K562 (cell line): ENCODE measurements at regions not wholly inside any gene's neighbourhood (a gene's known extent, or its start where the extent isn't known, plus 50 kb on each side); places are given as distances from the start of the nearest gene placed in this dataset.
"Not testable (repeated sequence)": the region's sequence is repeated elsewhere in the genome, so short reads cannot be mapped to it uniquely, and the experiment has no call there.

Source experiments
- EZH2 ChIP-seq: IDR thresholded peaks from 2 replicates; pipeline ENCODE4 v1.6.1; 2012; ENCODE audit warnings: low read depth, mild to moderate bottlenecking, inconsistent platforms, low read length, borderline replicate concordance
- MAFF ChIP-seq: IDR thresholded peaks from 2 replicates; pipeline ENCODE4 v1.6.1; 2012; ENCODE audit warnings: low read length, improper control_type of control experiment
- TF ChIP-seq, protein P1 (sequence below), 3 experiments: IDR thresholded peaks in 2 of 3; conservative IDR thresholded peaks in 1 of 3; 2 replicates each; pipeline ENCODE4 v1.5.1; 2011 to 2012; ENCODE audit warnings: low read length in 3 of 3, mild to moderate bottlenecking in 3 of 3, control low read depth in 2 of 3, improper control_type of control experiment in 1 of 3, inconsistent platforms in 1 of 3, low read depth in 1 of 3, mixed read lengths in 1 of 3, moderate library complexity in 1 of 3; ENCODE audit not compliant: insufficient read depth in 2 of 3

DNA sequence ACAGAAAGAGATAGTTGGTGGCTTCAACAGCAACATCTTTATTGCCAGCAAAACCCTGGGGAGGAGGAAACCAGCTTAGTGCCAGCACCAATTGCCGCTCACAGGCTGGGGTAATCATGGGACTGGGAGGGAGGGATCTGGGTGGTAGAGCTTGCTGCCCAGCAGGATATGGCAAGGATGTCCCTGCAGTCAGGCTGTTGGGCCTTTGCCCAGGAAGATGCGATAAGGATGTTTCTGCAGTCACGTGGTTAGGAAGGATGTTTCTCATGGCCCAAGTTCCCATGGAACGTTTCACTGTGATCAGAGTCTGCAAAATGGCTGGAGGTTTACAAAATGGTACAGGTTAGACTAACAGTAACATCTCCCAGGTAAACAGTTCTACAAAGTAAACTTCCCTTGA is 443.5 kb downstream of the TUBA3C start:
- TF ChIP-seq EZH2, MAFF: not testable (repeated sequence)
- TF ChIP-seq, protein P1, sequence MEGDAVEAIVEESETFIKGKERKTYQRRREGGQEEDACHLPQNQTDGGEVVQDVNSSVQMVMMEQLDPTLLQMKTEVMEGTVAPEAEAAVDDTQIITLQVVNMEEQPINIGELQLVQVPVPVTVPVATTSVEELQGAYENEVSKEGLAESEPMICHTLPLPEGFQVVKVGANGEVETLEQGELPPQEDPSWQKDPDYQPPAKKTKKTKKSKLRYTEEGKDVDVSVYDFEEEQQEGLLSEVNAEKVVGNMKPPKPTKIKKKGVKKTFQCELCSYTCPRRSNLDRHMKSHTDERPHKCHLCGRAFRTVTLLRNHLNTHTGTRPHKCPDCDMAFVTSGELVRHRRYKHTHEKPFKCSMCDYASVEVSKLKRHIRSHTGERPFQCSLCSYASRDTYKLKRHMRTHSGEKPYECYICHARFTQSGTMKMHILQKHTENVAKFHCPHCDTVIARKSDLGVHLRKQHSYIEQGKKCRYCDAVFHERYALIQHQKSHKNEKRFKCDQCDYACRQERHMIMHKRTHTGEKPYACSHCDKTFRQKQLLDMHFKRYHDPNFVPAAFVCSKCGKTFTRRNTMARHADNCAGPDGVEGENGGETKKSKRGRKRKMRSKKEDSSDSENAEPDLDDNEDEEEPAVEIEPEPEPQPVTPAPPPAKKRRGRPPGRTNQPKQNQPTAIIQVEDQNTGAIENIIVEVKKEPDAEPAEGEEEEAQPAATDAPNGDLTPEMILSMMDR (IDR thresholded peaks at IDR 0.05 in 2 of 3, conservative IDR thresholded peaks at IDR 0.05 in 1 of 3; ENCODE audit: insufficient read depth in 2 of 3, low read depth in 1 of 3, low read length in 3 of 3): not testable (repeated sequence)
